SU-DHL-6 (cell line): ENCODE measurements at regions not wholly inside any gene's neighbourhood (a gene's known extent, or its start where the extent isn't known, plus 50 kb on each side); places are given as distances from the start of the nearest gene placed in this dataset.

Experiments
- CTCF ChIP-seq: fragments of 200-600 bp; sonication (generic); IDR thresholded peaks from one replicate; pipeline ENCODE4 v1.5.1; 2017; ENCODE audit warnings: antibody characterized with exemption, mild to moderate bottlenecking, low read length, moderate library complexity; ENCODE audit not compliant: insufficient read depth, poor library complexity, severe bottlenecking
- EZH2phosphoT487 ChIP-seq: fragments of 200-600 bp; sonication (generic), shearing (Covaris generic); conservative IDR thresholded peaks from 2 replicates; pipeline ENCODE4 v1.6.1; 2018; ENCODE audit warnings: mild to moderate bottlenecking, antibody characterized with exemption, low read length, moderate library complexity, mixed read lengths

- no peak for TF ChIP-seq CTCF
- TF ChIP-seq EZH2phosphoT487: no peak
These were observed 357.2 kb upstream of the SALL3 start for GRCh38 chr18:78622251-78622906.
